Left ventricle myocardium inferior (tissue), 1 donor: ENCODE measurements at regions not wholly inside any gene's neighbourhood (a gene's known extent, or its start where the extent isn't known, plus 50 kb on each side); places are given as distances from the start of the nearest gene placed in this dataset.

Source experiments
- DNase-seq: peaks from one replicate; pipeline ENCODE4 v3.0.0-alpha.2; 2020
- H3K27ac ChIP-seq: fragments of 200-600 bp; replicated peaks from 2 replicates; pipeline ENCODE4 v1.8.0; 2021
- H3K27me3 ChIP-seq: fragments of 200-600 bp; 2 replicates; pipeline ENCODE4 v1.8.0; 2021; ENCODE audit warnings: low read depth
- H3K36me3 ChIP-seq: fragments of 200-600 bp; 2 replicates; pipeline ENCODE4 v1.8.0; 2021
- H3K4me1 ChIP-seq: fragments of 200-600 bp; 2 replicates; pipeline ENCODE4 v1.8.0; 2021
- H3K4me3 ChIP-seq: fragments of 200-600 bp; 2 replicates; pipeline ENCODE4 v1.8.0; 2021; ENCODE audit warnings: mild to moderate bottlenecking, moderate library complexity
- H3K9me3 ChIP-seq: fragments of 200-600 bp; replicated peaks from 2 replicates; pipeline ENCODE4 v1.8.0; 2021
- intact Hi-C: fragments of 100-400 bp; cut with micrococcal nuclease; formaldehyde crosslinking; loops from one replicate; pipeline ENCODE4 v1.11.0; 2022
- TF ChIP-seq, protein P1 (sequence below): fragments of 200-600 bp; IDR thresholded peaks from 2 replicates; pipeline ENCODE4 v1.8.0; 2021; ENCODE audit warnings: antibody characterized with exemption, mild to moderate bottlenecking, borderline replicate concordance
- donor health status: DM: no; HTN: yes; CAD: no; lungs with severe emphysema.

DNA sequence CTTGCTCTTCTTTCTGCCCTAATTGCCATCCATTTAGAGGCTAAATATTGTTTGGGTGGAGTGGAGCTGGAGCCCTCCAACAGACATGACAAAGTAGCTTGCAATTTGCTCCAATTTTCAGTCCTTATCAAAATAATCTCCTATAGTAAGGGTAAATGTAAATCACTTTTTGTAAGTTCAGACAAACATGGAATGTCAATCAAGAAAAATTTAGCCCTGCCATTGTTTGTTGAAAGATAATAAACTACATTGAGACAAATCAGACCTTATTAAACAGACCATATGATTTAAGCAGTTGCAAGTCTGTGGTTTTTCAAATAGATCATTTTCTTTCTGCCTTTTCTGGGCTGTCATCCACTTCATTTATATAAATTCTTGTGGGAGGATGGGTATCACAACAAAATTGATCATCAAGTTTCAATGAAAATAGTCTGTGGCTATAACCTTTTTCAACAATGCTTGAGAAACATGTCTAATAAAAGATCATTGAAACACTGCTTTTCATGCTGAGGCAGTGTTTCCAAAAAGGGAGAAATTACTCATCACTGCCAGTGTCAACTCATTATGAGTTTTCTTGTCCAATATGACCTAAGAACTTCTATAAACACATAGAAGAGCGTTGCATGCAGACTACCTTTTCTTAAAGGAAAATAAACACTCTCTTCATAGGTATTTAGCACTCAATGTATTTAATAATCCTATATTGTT lies 1152.0 kb upstream of the B3GALT2 start:
- TF ChIP-seq, protein P1, sequence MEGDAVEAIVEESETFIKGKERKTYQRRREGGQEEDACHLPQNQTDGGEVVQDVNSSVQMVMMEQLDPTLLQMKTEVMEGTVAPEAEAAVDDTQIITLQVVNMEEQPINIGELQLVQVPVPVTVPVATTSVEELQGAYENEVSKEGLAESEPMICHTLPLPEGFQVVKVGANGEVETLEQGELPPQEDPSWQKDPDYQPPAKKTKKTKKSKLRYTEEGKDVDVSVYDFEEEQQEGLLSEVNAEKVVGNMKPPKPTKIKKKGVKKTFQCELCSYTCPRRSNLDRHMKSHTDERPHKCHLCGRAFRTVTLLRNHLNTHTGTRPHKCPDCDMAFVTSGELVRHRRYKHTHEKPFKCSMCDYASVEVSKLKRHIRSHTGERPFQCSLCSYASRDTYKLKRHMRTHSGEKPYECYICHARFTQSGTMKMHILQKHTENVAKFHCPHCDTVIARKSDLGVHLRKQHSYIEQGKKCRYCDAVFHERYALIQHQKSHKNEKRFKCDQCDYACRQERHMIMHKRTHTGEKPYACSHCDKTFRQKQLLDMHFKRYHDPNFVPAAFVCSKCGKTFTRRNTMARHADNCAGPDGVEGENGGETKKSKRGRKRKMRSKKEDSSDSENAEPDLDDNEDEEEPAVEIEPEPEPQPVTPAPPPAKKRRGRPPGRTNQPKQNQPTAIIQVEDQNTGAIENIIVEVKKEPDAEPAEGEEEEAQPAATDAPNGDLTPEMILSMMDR, result no peak
- no peaks in the 10 kb centered on the region for H3K9me3 ChIP-seq
- intact Hi-C loops, result no loop called here
- no peaks in the 10 kb centered on the region for H3K4me1 ChIP-seq
- H3K36me3 ChIP-seq, result no peaks in the 10 kb centered on the region
- H3K27me3 ChIP-seq, result no peaks in the 10 kb centered on the region
- no peak for DNase-seq
- no peak overlapping the region for H3K4me3 ChIP-seq
- no peak overlapping the region for H3K27ac ChIP-seq

DNA sequence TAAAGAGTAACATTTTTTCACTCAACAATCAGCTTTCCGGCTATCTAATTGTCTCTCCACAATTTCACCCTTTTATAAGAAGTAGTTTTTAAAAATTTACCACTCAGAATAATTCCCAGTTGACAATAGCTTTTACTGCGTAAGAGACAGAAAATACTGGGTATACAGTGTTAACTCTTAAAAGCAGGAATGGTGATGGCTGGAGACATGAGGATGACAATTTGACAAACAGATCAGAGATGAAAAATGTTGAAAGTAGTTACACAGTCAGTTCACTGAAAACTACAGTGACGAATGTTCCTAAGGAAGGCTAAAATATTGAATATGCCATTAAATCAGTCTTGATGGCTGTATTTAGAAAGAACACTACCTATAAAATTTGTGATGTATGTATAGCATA lies 1146.8 kb upstream of the B3GALT2 start:
- H3K4me3 ChIP-seq, result no peak overlapping the region
- no peaks in the 10 kb centered on the region for H3K4me1 ChIP-seq
- no peak for DNase-seq
- no peak overlapping the region for H3K27ac ChIP-seq
- TF ChIP-seq, protein P1, result no peak
- H3K36me3 ChIP-seq, result no peaks in the 10 kb centered on the region
- H3K9me3 ChIP-seq, result no peaks in the 10 kb centered on the region
- intact Hi-C loops, result no loop called here
- no peaks in the 10 kb centered on the region for H3K27me3 ChIP-seq

DNA sequence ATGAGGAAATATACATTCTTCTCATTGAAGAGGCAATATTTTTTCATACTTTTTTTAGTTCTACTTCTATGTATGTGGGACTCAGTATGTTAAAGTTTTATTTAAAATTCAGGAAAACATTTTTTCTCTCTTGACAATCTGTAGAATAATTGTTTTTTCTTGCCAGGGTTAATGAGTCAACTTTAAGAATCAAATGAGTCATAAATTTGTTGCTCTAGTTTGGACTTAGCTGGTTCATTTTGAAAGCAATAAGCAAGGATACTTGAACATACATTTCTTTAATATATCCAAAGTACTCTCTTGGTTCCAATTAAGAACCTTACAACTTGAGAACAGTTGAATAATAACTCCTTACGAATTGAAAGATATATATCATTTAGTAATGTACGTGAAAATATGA lies 1145.3 kb upstream of the B3GALT2 start:
- no peaks in the 10 kb centered on the region for H3K9me3 ChIP-seq
- no peaks in the 10 kb centered on the region for H3K36me3 ChIP-seq
- TF ChIP-seq, protein P1, result no peak
- no peak for DNase-seq
- intact Hi-C loops, result no loop called here
- no peak overlapping the region for H3K27ac ChIP-seq
- no peaks in the 10 kb centered on the region for H3K4me1 ChIP-seq
- H3K27me3 ChIP-seq, result no peaks in the 10 kb centered on the region
- no peak overlapping the region for H3K4me3 ChIP-seq

DNA sequence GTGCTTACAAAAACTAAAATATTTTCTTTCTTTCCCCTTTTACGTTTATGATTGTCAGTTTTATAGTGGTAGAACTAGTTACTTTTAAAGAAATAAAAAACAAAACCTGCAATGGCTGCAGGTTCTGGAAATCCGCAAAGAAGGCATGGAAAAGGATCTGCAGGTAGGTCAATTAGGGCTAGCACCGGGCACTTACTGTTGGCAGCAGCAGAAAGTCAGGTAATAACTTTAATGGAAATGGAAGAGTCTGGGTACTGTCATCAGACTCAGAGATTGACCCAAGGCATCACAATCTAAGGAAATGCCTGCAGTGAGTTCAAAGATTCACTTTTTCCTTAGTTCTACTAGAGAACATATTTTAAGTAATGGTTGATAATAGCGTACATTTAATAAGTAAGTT lies 1136.3 kb upstream of the B3GALT2 start:
- Histone ChIP-seq H3K9me3 (no peaks in the 10 kb centered on the region), H3K27me3 (no peaks in the 10 kb centered on the region), H3K27ac (no peak overlapping the region), H3K36me3 (no peaks in the 10 kb centered on the region), H3K4me1 (no peaks in the 10 kb centered on the region), H3K4me3 (no peak overlapping the region)
- no peak for DNase-seq
- intact Hi-C loops, result no loop called here
- TF ChIP-seq, protein P1, result no peak

DNA sequence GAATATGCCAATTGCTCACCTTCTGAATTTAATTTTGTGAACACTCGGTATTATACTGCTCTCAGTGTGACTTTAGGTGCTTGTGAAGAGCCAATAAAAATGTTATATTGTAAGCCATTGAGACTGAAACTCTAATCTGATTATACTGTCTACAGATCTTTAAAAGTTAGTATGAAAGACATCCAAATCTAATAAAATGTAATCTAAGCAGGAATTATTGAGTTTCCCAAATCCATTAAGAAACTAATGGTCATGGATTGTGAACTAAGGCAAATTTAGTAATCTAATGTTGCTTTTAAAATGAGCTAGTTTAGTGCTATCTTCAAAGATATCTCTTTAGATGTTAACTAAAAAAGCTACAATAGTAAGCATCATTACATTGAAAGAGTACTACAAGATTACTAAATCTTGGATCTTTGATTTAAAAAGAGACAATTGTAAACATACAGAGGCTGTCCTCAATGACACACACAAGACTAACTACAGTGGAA lies 1132.4 kb upstream of the B3GALT2 start:
- H3K4me3 ChIP-seq, result no peak overlapping the region
- H3K9me3 ChIP-seq, result no peaks in the 10 kb centered on the region
- TF ChIP-seq, protein P1, result no peak
- no peaks in the 10 kb centered on the region for H3K36me3 ChIP-seq
- H3K27ac ChIP-seq, result no peak overlapping the region
- no peak for DNase-seq
- intact Hi-C loops, result no loop called here
- no peaks in the 10 kb centered on the region for H3K27me3 ChIP-seq
- H3K4me1 ChIP-seq, result no peaks in the 10 kb centered on the region
